ENCODE measurements at regions not wholly inside any gene's neighbourhood (a gene's known extent, or its start where the extent isn't known, plus 50 kb on each side); places are given as distances from the start of the nearest gene placed in this dataset.

- TF ChIP-seq GATA3 (IDR thresholded peaks at IDR 0.05; ENCODE audit: low read depth, low read length) (no peak), GATA2 (IDR thresholded peaks at IDR 0.05; ENCODE audit: low read depth, low read length) (no peak)
These were observed 58.7 kb upstream of the APOBEC4 start for GRCh38 chr1:183711741-183712361.
